SK-N-MC (cell line): ENCODE measurements at regions not wholly inside any gene's neighbourhood (a gene's known extent, or its start where the extent isn't known, plus 50 kb on each side); places are given as distances from the start of the nearest gene placed in this dataset.

Experiments
- EZH2 ChIP-seq: fragments of 200-600 bp; sonication (generic); IDR thresholded peaks from one replicate; pipeline ENCODE4 v1.6.1; 2017; ENCODE audit warnings: antibody characterized with exemption
- POLR2AphosphoS5 ChIP-seq: IDR thresholded peaks from 2 replicates; pipeline ENCODE4 v1.6.1; 2012; ENCODE audit warnings: mild to moderate bottlenecking, low read depth, low read length, borderline replicate concordance

DNA sequence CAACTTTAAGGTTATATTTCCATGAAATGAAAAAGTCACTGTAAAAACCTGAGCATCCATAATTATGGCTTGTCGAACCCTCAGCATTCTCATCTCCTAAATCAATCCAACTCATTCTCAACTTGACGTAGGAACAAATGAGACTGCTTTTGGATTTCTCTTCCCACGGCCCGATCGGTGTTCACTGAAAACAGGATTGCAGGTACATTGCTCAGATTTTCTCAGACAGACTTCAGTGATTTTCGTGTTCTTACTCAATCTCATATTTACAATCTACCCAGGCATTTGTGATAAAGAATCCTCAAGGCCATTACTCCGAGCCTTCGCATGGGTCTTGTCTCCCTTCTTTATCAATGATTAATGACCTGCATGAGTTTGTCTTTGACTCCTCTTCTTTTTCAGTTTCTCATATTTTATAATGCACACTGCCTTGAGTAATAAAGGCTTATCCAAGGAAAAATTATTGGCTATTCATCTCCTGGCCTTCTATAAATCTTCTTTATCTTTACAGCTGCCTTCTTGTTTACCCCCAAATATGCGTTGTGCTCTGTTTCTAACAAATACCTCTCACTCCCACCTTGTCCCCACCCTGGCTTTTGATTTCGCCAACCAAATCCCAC lies 90.4 kb upstream of the MYO3A start:
- TF ChIP-seq POLR2AphosphoS5 (no peak), EZH2 (no peak)
